Activated T-helper 9 cell treated with anti-CD3 and anti-CD28 coated beads, Interleukin-2, amount 50 U/mL, for 16 hours (primary cell): ENCODE measurements at regions not wholly inside any gene's neighbourhood (a gene's known extent, or its start where the extent isn't known, plus 50 kb on each side); places are given as distances from the start of the nearest gene placed in this dataset.
"Not testable (repeated sequence)": the region's sequence is repeated elsewhere in the genome, so short reads cannot be mapped to it uniquely, and the experiment has no call there.

Source experiments
- DNase-seq: peaks from one replicate; pipeline ENCODE4 v3.0.0-alpha.2; 2020; ENCODE audit warnings: low read depth

DNA sequence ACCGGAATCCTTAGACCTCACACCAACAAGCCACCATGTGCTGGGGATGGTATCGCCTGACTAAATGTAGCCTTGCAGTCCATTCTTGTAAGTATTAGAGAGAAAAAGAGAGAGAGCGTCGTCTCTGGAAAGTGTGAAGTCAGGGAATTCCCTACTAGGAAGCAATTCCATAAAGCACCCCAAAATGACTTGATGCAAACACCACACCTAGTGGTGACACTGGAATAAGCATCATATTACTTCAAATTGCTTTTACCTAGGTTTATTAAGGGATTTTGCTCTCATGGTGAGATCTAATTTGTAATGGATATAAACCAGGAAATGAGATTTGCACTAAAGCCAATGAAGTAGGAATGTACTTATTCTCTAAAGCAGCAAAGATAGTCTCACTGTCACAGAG is 111.4 kb upstream of the METTL9 start:
- DNase-seq: not testable (repeated sequence)

DNA sequence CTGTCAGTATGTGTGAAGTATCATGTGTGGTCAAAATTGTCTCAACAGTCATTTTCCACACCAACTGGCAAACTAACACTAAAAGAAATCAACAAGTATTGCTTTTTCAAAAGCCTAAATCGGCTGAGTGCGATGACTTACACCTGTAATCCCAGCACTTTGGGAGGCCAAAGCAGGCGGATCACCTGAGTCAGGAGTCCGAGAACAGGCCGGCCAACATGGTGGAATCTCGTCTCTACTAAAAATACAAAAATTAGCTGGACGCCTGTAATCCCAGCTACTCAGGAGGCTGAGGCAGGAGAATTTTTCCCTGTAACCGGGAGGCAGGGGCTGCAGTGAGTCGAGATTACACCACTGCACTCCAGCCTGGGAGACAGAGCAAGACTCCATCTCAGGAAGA is 100.3 kb upstream of the METTL9 start:
- not testable (repeated sequence) for DNase-seq

DNA sequence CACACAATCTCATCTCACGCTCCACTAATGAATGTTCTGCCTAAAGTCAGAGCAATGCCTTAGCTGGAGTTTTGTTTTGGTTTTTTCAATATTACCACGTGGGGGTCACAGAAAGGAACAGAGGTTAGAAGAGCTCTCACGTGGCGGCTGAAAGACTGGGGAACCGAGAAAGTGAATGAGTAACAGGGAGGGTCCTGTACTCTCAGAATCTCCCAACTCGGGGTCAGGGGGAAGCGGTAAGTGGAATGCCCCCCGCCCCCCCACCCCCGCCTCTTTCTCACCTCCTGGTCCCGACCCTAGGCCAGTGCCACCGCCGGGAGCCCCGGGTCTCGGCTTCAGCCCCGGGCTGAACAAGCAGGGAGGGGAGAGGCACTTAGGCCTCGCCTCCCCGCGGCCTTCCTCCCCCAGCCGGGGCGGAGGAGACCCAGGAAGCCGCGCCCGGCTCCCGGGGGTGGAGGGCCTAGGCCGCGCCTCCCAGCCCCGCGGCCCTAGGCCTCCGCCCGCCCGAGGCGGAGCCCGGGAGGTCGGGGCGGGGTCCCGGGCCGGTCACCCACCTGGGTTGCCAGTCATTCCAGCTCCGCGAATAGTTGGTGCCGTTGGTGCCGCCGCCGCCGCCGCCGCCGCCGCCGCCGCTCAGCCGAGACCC is 98.0 kb upstream of the METTL9 start:
- DNase-seq: peak; percentile 69

DNA sequence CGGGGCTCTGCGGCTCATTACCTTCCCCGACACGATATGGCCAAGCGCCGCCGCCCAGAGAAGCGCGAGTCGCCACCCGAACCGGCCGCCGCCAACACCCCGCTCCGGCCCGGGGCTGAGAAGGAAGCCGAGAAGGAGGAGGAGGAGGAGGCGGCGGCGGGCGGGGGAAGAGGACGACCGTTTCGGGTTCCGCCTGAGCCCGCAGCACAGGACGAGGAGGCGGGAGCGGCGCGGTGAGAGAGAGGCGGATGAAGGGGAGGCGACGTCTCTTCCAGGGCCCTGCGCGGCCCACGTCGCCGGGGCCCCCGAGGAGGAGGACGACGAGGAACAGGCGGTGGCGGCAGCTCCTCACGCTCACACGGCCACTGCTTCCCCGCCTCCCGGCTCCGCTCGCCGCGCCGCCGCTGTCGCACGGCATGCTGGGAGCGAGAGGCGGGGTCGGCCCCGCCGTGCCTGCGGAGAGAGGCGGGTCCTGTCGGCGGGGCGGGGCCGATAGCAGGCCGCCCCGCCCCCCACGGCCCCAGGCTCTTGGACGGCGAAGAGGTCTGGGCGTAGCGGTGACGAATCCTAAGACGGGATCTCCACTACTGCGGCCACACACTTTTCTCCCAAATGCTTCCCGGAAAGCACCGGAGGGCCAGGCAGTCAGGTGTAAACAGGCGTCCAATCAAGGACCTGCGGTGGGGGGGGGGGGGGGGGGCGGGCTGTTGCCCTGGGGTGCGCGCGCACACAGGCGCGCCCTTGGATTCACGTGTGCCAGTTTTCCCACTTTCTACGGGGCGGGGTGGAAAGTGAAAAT is 97.3 kb upstream of the METTL9 start:
- peak; percentile 88 for DNase-seq

DNA sequence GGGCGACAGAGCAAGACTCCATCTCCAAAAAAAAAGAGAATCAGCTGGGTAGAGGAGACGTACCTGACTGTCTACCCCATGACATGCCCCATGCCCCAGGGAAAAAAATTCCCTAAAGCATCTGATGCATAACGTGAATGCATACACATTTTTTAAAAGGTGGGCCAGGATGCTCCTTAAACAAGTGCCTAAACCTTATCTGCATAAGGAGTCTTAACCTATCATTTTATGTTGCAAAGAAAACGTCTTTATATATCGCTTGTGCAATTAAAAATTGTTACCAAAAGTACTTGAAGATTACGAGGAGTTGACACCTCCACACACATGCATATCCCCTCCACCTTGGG is 95.8 kb upstream of the METTL9 start:
- DNase-seq: not testable (repeated sequence)

DNA sequence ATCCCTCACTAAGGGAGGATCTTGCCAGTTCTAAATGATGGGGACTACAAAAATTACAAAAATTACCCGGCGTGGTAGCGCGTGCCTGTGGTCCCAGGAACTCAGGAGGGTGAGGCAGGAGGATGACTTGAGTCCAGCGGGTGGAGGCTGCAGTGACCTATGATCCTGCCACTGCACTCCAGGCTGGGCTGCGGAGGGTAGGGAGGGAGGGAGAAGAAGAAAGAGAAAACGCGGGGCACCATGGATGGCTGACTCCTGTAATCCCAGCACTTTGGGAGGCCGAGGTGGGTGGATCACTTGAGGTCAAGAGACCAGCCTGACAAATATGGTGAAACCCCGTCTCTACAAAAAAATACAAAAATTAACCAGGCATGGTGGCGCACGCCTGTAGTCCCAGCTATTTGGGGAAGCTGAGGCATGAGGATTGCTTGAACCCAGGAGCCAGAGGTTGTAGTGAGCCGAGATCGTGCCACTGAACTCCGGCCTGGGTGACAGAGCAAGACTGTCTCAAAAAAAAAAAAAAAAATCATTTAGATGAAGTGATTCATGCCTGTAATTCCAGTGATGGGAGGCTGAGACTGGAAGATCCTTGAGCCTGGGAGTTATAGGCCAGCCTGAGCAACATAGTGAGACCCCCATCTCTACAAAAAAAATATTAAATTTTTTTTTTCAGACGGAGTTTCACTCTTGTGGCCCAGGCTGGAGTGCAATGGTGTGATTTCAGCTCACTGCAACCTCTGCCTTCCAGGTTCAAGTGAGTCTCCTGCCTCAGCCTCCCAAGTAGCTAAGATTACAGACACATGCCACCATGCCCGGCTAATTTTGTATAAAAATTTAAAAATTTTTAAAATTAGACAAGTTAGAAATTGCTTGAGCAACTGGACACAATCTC is 95.2 kb upstream of the METTL9 start:
- DNase-seq: not testable (repeated sequence)

DNA sequence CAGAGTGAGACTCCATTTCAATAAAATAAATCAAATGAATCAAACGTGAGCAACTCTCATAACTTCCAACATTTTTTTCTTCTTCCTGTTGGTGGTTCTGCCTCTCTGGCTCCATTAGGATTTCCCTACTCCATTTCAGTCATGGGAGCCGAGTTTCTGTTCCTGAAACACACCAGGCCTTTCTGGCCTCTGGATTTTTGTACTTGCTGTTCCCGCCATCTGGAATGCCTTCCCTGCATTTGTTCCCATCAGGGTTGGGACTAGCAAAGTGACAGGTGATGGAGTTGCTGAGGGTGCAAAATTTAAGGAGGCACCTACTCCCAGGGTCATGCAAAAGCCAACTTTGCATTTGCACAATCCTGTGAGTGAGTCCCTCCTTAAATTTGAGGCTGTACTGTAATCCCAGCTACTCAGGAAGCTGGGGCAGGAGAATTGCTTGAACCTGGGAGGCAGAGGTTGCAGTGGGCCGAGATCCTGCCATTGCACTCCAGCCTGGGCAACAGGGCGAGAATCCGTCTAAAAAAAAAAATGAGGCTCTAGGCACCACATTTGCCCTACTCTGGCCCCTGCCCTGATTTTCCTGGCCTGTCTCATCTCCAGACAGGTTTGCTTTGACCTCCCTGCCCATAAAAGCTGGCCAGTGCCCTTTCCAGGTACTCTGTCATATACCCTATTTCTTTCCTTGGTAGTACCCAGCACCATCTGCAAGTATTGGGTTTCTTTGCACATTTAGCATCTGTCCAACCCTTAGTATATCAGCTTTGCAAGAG is 93.4 kb upstream of the METTL9 start:
- not testable (repeated sequence) for DNase-seq

DNA sequence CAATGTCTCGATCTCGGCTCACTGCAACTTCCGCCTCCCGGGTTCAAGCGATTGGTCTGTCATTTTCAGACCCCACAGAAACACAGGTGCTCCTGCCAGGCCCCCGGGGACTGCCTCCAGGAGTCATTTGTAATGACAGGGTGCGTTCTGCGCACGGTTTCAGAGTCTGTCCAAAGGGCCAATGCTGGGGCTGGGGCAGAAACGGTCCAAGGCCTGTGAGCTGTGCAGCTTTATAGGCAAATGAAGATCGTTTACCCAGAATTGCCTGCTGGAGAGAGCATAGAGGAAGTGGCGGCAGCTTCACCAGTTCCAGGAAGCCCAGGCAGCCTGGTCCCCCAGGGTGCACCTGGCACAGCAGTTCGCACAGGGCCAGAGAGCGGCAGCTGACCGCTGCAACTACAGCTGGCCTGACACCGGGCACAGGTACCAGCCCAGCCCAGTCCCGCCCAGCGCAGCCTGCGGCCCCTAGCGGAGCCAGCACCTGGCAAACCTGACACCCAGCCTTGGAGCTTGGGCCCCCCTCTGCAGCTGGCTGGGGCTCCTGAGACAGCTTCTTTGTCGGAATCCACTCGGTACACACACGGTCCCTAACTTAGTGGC is 92.4 kb upstream of the METTL9 start:
- DNase-seq: not testable (repeated sequence)

DNA sequence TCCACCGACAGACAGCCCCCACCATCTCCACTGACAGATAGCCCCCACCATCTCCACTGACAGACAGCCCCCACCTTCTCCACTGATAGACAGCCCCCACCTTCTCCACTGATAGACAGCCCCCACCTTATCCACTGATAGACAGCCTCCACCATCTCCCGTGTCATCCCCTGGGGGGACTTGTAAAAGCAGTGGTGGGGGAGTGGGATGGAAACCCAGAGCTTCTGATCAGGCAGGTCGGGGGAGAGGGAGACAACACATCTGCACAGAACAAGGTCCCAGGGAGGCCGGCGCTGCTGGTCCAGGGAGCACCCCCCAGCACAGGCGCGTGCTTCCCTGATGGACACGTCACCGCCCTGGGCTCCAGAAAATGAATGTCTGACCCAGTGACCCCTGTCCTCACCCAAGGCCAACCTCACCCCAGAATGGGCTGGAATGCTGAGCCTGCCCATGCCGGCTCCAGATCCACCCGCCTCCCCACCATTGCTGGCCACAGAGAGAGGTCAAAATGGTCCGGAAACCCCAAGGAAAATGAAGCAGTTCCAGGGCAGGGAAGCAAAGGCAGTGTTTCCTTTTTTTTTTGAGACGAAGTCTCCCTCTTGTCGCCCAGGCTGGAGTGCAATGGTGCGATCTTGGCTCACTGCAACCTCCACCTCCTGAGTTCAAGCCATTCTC is 91.6 kb upstream of the METTL9 start:
- DNase-seq: not testable (repeated sequence)

DNA sequence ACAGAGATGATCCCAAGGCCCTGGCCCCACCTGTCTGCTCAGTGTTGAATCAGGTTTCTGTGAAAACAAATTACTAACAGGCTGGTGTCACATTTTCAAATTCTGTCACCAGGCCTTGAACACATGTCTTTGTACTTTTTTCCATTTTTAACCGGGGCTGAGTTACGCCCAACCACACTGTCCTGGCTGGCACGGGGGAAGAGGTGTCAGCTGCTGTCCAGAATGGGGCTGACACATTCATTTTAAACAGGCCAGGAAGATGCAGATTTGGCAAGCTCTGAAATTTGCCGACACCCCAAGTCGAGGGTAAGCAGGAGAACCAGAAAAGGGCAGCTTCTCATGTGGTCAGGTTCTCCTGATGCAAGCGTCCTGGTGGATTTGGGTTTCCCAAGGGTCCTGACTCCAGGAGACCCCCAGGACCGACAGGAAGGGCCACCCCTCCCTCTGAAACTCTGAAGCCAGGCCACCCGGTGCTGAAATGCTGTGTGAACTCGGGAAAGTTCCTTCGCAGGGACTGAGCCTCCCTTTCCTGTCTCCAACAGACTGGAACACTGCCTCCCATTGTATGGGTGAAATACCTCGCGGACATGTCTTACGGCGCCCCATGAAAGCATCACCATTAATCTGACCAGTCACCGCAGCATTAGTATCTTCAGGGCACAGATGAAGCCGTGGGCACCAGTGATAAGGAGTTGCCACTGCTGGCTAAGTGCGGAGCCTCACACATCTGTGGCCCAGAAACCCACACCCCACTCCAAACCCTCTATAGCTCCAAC is 90.5 kb upstream of the METTL9 start:
- DNase-seq: not testable (repeated sequence)

DNA sequence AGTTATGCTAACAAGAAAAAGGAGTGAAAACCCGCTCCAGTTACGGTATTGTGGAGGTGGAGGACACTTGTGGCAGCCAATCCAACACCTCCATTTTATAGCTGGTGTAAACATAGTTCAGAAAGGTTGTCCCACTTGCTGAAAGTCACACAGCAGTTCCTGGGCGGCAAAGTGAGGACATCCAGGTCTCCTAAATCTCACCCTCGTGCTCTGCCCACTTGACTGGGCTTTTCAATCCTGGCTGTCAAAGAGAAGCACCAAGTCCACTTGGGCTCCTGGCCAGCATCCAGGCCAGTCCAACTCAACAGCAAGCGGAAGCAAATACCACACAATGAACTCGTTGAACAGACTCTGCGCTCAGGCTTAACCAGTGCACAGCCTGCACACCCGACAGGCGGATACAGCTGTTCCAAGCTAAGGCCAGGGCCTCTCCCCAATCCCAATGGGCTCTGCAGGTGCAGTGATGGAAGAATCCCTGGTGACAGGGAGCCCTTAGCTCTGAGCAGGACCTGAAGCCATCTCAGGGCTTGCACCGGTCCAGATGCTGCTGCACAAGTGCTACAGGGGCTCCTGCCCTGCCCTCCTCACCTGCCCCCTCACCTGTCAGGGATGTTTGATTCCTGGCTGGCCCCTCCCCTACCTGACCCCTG is 89.8 kb upstream of the METTL9 start:
- not testable (repeated sequence) for DNase-seq

DNA sequence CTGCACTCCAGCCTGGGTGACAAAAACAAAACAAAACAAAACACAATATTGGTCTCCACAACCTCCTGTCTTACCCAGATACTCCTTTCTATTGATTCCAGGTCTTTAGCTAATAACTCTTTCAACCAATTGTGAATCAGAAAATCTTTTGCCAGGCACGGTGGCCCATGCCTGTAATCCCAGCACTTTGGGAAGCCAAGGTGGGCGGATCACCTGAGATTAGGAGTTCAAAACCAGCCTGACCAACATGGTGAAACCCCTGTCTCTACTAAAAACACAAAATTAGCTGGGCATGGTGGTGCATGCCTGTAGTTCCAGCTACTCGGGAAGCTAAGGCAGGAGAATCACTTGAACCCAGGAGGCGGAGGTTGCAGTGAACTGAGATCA is 88.5 kb upstream of the METTL9 start:
- not testable (repeated sequence) for DNase-seq

DNA sequence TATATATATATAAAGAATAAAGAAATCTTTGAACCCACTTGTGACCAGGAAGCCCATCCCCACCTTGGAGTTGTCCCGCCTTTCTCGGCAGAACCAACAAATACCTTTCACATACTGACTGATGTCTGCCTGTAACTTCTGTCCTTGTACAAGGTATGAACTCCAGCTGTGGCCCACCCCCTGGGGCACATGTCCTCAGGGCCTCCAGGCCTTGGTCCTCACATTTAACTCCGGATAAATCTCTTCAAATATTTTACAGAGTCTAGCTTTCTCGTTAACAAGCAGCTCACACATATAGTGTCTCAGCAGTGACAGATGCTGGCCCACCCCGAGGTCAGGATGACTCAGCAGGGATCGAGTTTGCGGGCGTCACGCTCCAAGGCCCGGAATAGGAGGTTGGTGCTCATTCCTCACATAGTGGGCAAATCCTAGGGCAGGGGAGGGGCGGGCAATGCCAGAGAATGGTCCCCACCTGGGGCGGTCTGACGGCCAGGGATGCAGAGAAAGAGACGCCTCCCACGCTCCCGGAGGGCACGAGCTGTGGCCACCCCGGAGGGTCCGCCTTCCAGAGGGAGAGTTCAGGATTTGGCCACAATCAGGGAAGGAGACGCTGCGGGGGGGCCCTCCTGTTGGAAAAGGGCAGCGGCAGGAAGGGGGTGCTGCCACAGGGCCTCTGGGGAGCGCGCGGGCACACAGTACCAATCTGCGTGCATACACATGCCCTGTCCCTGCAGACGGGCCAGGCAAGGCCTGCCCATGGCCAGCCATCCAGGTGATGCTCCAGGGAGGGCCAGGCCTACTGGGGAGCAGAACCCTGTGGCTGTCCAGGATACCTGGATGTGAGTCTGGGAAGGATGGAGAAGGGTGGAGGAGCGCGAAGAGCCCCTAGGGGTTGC is 87.8 kb upstream of the METTL9 start:
- DNase-seq: not testable (repeated sequence)

DNA sequence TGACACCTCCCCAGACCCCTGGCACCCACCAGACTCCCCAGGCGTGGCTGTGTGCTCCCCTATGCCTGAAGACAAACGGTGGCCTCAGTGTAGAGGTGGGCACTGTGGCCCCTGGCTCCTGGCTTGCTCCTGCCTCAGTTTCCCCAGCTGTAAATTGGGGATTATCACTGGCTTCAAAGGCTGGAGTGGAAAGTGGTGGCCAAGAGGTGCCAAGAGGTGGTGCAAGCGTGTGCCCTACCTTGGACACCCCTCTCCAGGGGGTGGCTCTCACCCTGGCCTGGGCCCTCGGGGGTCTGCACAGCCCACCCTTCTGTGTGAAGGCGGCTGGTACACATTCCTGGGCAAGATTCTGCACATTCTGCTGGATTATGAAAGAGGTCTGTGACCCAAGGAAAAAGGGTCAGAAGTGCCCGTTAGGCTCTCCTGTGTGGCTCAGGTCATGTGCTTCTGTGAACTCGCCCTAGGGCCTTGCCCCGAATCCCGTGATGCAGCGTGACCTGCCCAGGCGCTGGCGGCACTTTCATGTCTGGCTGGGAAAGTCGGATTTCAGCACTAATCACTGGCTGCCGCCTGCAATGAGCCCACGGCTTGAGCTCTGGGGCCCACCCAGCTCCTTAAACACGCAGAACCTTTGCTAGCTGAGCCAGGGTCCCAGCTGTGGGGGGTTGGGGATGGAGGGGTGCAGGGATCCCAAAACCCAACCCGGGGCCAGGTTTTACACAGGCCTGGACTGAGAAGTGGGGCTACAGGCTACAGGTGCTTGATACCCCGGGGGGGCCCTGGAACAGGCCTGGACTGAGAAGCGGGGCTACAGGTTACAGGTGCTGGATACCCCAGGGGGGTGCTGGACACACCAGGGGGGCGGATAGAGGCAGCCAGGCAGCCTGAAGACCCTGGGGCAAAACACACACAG is 86.8 kb upstream of the METTL9 start:
- not testable (repeated sequence) for DNase-seq

DNA sequence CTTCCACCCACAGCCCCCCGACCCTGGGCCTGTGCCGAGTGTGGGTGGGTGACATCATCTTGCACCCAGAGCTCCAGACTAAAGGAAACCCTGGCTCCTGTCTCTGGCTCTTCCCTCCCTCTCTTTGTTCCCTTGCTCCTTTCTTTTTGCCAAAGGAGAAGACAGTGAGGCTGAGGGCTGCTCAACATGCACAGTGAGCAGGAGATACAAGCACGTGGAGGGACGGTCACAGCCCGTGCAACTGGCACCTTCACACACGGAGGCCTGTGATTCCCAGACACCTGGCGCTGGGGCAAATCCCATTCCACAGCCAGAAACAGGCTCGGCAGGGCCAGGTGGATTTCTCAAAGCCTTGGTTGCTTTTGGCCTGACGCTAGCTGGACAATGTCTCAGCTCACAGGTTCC is 86.0 kb upstream of the METTL9 start:
- DNase-seq: not testable (repeated sequence)

DNA sequence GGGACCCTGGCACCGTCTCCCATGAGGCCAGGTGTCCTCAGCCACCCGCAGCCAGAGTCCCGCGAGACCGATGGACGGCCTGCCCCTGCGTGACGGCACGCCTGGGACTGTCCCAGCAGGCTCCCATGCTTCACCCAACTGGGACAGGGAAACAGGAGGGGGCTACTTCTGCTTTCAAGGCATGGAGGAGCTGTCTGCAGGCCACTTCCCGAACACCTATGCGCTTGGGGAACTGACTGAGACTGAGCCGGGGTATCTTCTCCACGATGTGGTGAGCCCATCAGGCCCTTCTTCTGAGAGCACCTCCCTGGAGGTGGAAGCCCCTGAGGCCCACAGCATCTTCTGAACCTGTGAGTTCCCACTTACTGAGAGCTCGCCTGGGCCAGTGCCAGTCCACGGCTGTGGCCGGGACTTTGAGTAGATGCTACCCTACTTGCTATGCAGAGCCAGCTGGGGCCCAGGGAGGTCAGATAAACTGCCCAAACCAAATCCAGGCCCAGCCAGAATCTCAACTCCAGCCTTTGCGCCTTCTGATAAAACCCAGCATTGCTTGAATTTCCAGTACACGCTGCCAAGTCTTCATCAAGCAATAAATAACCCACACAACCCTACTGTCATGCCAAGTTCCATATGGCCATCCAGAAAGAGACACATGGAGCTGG is 85.4 kb upstream of the METTL9 start:
- DNase-seq: not testable (repeated sequence)

DNA sequence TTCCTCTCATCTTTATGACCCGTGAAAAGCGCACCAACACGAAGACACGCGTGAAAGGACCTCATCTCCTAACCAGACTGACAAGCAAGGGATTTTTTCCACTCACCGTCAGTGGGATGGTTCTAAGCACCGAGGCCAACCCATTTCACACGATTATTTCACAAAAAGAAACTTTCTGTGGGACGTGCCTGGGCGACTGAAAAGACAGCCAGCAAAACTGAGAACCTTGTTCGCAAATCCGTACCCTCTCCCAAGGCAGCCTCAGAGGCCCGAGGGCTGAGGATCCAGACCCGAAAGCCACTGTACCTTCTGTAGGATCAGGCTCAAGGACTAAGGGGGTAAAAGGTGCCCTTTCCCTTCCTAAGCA is 84.9 kb upstream of the METTL9 start:
- DNase-seq: not testable (repeated sequence)
